ENCODE measurements at regions not wholly inside any gene's neighbourhood (a gene's known extent, or its start where the extent isn't known, plus 50 kb on each side); places are given as distances from the start of the nearest gene placed in this dataset.

DNA sequence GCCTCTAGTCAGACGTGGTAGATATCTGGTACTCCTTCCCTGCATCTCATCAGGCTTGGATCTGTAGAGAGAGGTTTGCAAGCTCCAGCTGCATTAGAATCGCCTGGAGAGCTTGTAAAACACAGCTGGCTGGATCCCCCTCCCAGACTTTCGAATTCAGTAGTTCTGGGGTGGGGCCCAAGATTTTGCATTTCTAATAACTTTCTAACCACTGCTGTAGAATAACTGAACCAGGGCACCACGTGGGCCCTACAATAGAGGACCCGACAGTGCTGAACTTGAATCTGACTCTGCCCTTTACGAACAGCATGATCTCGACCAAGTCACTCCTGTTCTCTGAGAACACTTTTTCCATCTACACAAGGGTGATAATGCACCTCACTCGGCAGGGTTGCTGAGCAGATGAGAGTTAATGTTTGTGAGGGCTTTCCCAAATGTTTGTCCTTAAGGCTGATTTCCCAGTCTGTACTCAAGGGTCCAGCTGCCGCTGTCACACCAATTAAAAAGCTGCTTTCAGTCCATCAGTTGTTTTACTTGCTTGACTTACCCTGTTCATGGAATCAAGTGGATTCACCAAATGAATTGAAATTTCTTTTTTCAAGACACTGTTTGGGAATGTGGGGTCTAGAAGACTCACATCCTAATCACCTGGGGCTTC is 86.6 kb upstream of the SLC24A4 start:
- TF ChIP-seq, protein P1, sequence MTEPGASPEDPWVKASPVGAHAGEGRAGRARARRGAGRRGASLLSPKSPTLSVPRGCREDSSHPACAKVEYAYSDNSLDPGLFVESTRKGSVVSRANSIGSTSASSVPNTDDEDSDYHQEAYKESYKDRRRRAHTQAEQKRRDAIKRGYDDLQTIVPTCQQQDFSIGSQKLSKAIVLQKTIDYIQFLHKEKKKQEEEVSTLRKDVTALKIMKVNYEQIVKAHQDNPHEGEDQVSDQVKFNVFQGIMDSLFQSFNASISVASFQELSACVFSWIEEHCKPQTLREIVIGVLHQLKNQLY (CRISPR knock-in tag; IDR thresholded peaks at IDR 0.05): no peak
- TF ChIP-seq TEAD4 (CRISPR knock-in tag; IDR thresholded peaks at IDR 0.05) (no peak), CTCF (IDR thresholded peaks at IDR 0.05) (no peak), MYBL2 (CRISPR knock-in tag; IDR thresholded peaks at IDR 0.05) (no peak), ZNF263 (CRISPR knock-in tag; IDR thresholded peaks at IDR 0.05; ENCODE audit: low read depth) (no peak), SMAD4 (CRISPR knock-in tag; IDR thresholded peaks at IDR 0.05) (no peak), JUN (CRISPR knock-in tag; IDR thresholded peaks at IDR 0.05) (no peak), ATF3 (CRISPR knock-in tag; conservative IDR thresholded peaks at IDR 0.05) (no peak), CREB1 (CRISPR knock-in tag; IDR thresholded peaks at IDR 0.05) (no peak), CDX4 (CRISPR knock-in tag; IDR thresholded peaks at IDR 0.05; ENCODE audit: borderline replicate concordance) (no peak), NR3C1 (CRISPR knock-in tag; conservative IDR thresholded peaks at IDR 0.05; ENCODE audit: low read depth) (no peak), ETV6 (CRISPR knock-in tag; IDR thresholded peaks at IDR 0.05) (no peak)
